ENCODE measurements at regions not wholly inside any gene's neighbourhood (a gene's known extent, or its start where the extent isn't known, plus 50 kb on each side); places are given as distances from the start of the nearest gene placed in this dataset.

DNA sequence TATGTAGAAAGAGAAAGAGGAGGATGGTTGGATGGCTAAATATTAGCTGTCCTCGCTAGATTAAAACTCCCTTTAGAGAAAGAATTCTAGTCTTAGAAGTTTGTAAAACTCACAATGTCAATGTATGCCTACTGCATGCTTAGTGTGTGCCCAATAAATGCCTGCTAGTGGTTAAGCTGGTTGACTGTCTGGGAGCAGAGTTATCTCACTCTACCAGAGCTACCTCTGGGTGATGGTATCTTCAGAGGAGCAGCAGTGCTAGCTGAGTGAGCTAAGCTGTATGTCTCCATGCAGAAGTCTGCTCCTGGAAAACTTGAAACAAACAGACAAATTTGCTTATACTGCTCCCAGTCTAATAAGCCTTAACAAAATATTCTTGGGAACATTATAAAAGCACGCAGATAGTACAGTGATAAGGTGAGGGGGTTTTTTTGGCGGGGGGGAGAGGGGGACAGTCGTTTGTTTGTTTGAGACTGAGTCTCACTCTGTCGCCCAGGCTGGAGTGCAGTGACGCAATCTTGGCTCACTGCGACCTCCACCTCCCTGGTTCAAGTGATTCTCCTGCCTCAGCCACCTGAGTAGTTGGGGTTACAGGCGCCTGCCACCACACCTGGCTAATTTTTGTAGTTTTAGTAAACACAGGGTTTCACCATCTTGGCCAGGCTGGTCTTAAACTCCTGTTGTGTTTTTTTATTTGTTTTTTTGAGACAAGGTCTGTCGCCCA lies 202.8 kb upstream of the TSC22D1 start:
- TF ChIP-seq ZBTB34 (CRISPR knock-in tag; IDR thresholded peaks at IDR 0.05) (no peak), CTCF (IDR thresholded peaks at IDR 0.05 in 2 of 3, conservative IDR thresholded peaks at IDR 0.05 in 1 of 3; ENCODE audit: insufficient read depth in 2 of 3, low read depth in 1 of 3, low read length in 3 of 3) (no peak), CHD4 (IDR thresholded peaks at IDR 0.05; ENCODE audit: insufficient read depth, insufficient replicate concordance, low read depth, low read length, poor library complexity, severe bottlenecking) (no peak), MAFF (IDR thresholded peaks at IDR 0.05; ENCODE audit: low read length) (no peak), MAZ (CRISPR knock-in tag; conservative IDR thresholded peaks at IDR 0.05 in 1 of 2, IDR thresholded peaks at IDR 0.05 in 1 of 2) (no peak), GABPB1 (CRISPR knock-in tag; IDR thresholded peaks at IDR 0.05) (no peak)
- TF ChIP-seq, protein P1, sequence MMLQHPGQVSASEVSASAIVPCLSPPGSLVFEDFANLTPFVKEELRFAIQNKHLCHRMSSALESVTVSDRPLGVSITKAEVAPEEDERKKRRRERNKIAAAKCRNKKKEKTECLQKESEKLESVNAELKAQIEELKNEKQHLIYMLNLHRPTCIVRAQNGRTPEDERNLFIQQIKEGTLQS (IDR thresholded peaks at IDR 0.05), result peak; percentile 65
- TF ChIP-seq, protein P1 (CRISPR knock-in tag; conservative IDR thresholded peaks at IDR 0.05), result no peak
